ENCODE measurements at regions not wholly inside any gene's neighbourhood (a gene's known extent, or its start where the extent isn't known, plus 50 kb on each side); places are given as distances from the start of the nearest gene placed in this dataset.

DNA sequence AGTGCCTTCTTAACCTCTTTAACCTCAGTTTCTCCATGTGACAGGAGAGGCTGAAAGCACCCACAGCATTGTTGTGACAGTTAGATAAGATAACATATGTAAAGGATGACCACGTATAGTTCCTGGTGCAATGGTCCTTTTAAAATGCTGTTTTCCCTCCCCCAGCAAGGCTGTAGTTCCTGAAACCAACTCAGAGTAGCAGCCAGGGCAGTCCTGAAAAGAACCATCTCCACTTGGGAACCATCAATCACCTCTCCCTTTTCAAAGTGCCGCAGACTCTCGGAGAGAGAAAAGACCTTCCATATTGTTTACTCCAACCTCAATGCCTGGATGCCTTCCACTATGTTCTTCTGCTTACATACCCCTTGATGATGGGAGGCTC, 158.8 kb downstream of the DDX1 start:
- TF ChIP-seq, protein P1, sequence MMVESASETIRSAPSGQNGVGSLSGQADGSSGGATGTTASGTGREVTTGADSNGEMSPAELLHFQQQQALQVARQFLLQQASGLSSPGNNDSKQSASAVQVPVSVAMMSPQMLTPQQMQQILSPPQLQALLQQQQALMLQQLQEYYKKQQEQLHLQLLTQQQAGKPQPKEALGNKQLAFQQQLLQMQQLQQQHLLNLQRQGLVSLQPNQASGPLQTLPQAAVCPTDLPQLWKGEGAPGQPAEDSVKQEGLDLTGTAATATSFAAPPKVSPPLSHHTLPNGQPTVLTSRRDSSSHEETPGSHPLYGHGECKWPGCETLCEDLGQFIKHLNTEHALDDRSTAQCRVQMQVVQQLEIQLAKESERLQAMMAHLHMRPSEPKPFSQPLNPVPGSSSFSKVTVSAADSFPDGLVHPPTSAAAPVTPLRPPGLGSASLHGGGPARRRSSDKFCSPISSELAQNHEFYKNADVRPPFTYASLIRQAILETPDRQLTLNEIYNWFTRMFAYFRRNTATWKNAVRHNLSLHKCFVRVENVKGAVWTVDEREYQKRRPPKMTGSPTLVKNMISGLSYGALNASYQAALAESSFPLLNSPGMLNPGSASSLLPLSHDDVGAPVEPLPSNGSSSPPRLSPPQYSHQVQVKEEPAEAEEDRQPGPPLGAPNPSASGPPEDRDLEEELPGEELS (CRISPR knock-in tag; IDR thresholded peaks at IDR 0.05) = no peak
- TF ChIP-seq TCF7 (CRISPR knock-in tag; IDR thresholded peaks at IDR 0.05; ENCODE audit: low read depth) = no peak
- TF ChIP-seq, protein P2, sequence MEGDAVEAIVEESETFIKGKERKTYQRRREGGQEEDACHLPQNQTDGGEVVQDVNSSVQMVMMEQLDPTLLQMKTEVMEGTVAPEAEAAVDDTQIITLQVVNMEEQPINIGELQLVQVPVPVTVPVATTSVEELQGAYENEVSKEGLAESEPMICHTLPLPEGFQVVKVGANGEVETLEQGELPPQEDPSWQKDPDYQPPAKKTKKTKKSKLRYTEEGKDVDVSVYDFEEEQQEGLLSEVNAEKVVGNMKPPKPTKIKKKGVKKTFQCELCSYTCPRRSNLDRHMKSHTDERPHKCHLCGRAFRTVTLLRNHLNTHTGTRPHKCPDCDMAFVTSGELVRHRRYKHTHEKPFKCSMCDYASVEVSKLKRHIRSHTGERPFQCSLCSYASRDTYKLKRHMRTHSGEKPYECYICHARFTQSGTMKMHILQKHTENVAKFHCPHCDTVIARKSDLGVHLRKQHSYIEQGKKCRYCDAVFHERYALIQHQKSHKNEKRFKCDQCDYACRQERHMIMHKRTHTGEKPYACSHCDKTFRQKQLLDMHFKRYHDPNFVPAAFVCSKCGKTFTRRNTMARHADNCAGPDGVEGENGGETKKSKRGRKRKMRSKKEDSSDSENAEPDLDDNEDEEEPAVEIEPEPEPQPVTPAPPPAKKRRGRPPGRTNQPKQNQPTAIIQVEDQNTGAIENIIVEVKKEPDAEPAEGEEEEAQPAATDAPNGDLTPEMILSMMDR (IDR thresholded peaks at IDR 0.05) = no peak
- TF ChIP-seq, protein P3, sequence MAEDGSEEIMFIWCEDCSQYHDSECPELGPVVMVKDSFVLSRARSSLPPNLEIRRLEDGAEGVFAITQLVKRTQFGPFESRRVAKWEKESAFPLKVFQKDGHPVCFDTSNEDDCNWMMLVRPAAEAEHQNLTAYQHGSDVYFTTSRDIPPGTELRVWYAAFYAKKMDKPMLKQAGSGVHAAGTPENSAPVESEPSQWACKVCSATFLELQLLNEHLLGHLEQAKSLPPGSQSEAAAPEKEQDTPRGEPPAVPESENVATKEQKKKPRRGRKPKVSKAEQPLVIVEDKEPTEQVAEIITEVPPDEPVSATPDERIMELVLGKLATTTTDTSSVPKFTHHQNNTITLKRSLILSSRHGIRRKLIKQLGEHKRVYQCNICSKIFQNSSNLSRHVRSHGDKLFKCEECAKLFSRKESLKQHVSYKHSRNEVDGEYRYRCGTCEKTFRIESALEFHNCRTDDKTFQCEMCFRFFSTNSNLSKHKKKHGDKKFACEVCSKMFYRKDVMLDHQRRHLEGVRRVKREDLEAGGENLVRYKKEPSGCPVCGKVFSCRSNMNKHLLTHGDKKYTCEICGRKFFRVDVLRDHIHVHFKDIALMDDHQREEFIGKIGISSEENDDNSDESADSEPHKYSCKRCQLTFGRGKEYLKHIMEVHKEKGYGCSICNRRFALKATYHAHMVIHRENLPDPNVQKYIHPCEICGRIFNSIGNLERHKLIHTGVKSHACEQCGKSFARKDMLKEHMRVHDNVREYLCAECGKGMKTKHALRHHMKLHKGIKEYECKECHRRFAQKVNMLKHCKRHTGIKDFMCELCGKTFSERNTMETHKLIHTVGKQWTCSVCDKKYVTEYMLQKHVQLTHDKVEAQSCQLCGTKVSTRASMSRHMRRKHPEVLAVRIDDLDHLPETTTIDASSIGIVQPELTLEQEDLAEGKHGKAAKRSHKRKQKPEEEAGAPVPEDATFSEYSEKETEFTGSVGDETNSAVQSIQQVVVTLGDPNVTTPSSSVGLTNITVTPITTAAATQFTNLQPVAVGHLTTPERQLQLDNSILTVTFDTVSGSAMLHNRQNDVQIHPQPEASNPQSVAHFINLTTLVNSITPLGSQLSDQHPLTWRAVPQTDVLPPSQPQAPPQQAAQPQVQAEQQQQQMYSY (CRISPR knock-in tag; IDR thresholded peaks at IDR 0.05) = no peak
- no peak for TF ChIP-seq PRRX2 (CRISPR knock-in tag; IDR thresholded peaks at IDR 0.05)
- TF ChIP-seq, protein P4, sequence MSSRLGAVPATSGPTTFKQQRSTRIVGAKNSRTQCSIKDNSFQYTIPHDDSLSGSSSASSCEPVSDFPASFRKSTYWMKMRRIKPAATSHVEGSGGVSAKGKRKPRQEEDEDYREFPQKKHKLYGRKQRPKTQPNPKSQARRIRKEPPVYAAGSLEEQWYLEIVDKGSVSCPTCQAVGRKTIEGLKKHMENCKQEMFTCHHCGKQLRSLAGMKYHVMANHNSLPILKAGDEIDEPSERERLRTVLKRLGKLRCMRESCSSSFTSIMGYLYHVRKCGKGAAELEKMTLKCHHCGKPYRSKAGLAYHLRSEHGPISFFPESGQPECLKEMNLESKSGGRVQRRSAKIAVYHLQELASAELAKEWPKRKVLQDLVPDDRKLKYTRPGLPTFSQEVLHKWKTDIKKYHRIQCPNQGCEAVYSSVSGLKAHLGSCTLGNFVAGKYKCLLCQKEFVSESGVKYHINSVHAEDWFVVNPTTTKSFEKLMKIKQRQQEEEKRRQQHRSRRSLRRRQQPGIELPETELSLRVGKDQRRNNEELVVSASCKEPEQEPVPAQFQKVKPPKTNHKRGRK (CRISPR knock-in tag; IDR thresholded peaks at IDR 0.05; ENCODE audit: borderline replicate concordance) = no peak
- TF ChIP-seq, protein P5, sequence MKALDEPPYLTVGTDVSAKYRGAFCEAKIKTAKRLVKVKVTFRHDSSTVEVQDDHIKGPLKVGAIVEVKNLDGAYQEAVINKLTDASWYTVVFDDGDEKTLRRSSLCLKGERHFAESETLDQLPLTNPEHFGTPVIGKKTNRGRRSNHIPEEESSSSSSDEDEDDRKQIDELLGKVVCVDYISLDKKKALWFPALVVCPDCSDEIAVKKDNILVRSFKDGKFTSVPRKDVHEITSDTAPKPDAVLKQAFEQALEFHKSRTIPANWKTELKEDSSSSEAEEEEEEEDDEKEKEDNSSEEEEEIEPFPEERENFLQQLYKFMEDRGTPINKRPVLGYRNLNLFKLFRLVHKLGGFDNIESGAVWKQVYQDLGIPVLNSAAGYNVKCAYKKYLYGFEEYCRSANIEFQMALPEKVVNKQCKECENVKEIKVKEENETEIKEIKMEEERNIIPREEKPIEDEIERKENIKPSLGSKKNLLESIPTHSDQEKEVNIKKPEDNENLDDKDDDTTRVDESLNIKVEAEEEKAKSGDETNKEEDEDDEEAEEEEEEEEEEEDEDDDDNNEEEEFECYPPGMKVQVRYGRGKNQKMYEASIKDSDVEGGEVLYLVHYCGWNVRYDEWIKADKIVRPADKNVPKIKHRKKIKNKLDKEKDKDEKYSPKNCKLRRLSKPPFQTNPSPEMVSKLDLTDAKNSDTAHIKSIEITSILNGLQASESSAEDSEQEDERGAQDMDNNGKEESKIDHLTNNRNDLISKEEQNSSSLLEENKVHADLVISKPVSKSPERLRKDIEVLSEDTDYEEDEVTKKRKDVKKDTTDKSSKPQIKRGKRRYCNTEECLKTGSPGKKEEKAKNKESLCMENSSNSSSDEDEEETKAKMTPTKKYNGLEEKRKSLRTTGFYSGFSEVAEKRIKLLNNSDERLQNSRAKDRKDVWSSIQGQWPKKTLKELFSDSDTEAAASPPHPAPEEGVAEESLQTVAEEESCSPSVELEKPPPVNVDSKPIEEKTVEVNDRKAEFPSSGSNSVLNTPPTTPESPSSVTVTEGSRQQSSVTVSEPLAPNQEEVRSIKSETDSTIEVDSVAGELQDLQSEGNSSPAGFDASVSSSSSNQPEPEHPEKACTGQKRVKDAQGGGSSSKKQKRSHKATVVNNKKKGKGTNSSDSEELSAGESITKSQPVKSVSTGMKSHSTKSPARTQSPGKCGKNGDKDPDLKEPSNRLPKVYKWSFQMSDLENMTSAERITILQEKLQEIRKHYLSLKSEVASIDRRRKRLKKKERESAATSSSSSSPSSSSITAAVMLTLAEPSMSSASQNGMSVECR (CRISPR knock-in tag; IDR thresholded peaks at IDR 0.05; ENCODE audit: borderline replicate concordance) = no peak
- no peak for TF ChIP-seq ZNF121 (CRISPR knock-in tag; IDR thresholded peaks at IDR 0.05)
